K562 (cell line): ENCODE measurements at regions not wholly inside any gene's neighbourhood (a gene's known extent, or its start where the extent isn't known, plus 50 kb on each side); places are given as distances from the start of the nearest gene placed in this dataset.

ENCODE experiments used
- CHD1 ChIP-seq: fragments of 200-600 bp; sonication (generic); IDR thresholded peaks from one replicate; pipeline ENCODE4 v1.6.1; 2012; ENCODE audit warnings: mild to moderate bottlenecking, moderate library complexity, low read length, inconsistent platforms
- TF ChIP-seq, protein P1 (sequence below): sonication (generic); formaldehyde crosslinking; IDR thresholded peaks from 2 replicates; pipeline ENCODE4 v1.8.1; 2022; ENCODE audit warnings: missing genetic modification reagents

DNA sequence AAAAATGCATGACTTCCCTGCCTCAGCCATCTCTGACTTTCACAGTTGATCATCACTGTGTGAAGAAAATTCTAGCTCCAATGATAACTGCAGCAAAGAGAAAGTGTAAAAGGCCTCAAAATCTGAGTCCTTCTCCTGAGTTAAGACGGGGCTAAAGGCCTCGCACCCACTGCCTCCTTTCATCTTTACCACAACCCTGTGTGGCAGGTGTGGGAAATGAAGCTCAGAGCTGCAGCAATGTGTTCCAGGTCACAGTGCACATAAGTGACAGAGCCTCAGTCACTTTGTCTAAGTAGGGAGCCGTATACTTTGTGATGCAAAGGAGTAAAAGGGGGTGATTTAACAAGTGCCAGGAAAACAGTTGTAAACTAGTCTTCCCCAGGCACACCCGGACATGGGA, 144.7 kb upstream of the TMCC3 start:
- TF ChIP-seq CHD1, result no peak
- TF ChIP-seq, protein P1, sequence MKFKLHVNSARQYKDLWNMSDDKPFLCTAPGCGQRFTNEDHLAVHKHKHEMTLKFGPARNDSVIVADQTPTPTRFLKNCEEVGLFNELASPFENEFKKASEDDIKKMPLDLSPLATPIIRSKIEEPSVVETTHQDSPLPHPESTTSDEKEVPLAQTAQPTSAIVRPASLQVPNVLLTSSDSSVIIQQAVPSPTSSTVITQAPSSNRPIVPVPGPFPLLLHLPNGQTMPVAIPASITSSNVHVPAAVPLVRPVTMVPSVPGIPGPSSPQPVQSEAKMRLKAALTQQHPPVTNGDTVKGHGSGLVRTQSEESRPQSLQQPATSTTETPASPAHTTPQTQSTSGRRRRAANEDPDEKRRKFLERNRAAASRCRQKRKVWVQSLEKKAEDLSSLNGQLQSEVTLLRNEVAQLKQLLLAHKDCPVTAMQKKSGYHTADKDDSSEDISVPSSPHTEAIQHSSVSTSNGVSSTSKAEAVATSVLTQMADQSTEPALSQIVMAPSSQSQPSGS (CRISPR knock-in tag), result no peak
